SK-N-SH (cell line): ENCODE measurements at regions not wholly inside any gene's neighbourhood (a gene's known extent, or its start where the extent isn't known, plus 50 kb on each side); places are given as distances from the start of the nearest gene placed in this dataset.

Experiments
- CTCF ChIA-PET: fragments of 300-600, 350-600 bp; formaldehyde crosslinking; extraction: SDS; loops from one replicate; lab custom pipeline; 2021; lab: Yijun Ruan, JAX
- POLR2A ChIA-PET: fragments of 350-600 bp; sonication (Branson Sonifier 250); formaldehyde crosslinking; extraction: SDS; loops from one replicate; lab custom pipeline; 2020; ENCODE audit warnings: antibody characterized with exemption, inconsistent platforms; lab: Yijun Ruan, JAX
- DNase-seq: peaks from one replicate; pipeline ENCODE4 v3.0.0; 2012
- H2AFZ ChIP-seq: fragments of 200-600 bp; sonication (generic); 2 replicates; pipeline ENCODE4 v1.8.1; 2016; ENCODE audit warnings: antibody characterized with exemption, mild to moderate bottlenecking, low read depth
- H3F3A ChIP-seq: fragments of 200-600 bp; sonication (generic); replicated peaks from 2 replicates; pipeline ENCODE3; 2016; ENCODE audit warnings: antibody characterized with exemption, mild to moderate bottlenecking; ENCODE audit not compliant: insufficient read depth
- H3K27ac ChIP-seq, 2 experiments: fragments of 200-500 bp in 1 of 2; fragments of 200-600 bp in 1 of 2; sonication (Bioruptor generic) in 1 of 2; sonication (generic), shearing (Covaris generic) in 1 of 2; 2 replicates each; pipeline versions ENCODE4 v1.5.1 to v1.6.1; 2014 to 2016; ENCODE audit warnings: low read depth in 2 of 2, inconsistent platforms in 1 of 2, low read length in 1 of 2, mild to moderate bottlenecking in 1 of 2, mixed read lengths in 1 of 2
- H3K27me3 ChIP-seq: fragments of 200-600 bp; sonication (generic), shearing (Covaris generic); 2 replicates; pipeline ENCODE4 v1.6.1; 2016; ENCODE audit warnings: mixed run types; ENCODE audit not compliant: insufficient read depth
- H3K36me3 ChIP-seq, 2 experiments: fragments of 200-500 bp in 1 of 2; fragments of 200-600 bp in 1 of 2; sonication (Bioruptor generic) in 1 of 2; sonication (generic) in 1 of 2; replicated peaks in 1 of 2; 2 replicates each; pipeline versions ENCODE3 to v1.5.1; 2014 to 2016; ENCODE audit warnings: low read length in 1 of 2, mild to moderate bottlenecking in 1 of 2; ENCODE audit not compliant: insufficient read depth in 2 of 2, control insufficient read depth in 1 of 2
- H3K4me1 ChIP-seq, 2 experiments: fragments of 200-500 bp in 1 of 2; fragments of 200-600 bp in 1 of 2; sonication (Bioruptor generic) in 1 of 2; sonication (generic), shearing (Covaris generic) in 1 of 2; 2 replicates each; pipeline versions ENCODE4 v1.5.1 to v1.6.1; 2014 to 2016; ENCODE audit warnings: low read depth in 1 of 2, low read length in 1 of 2, mixed run types in 1 of 2; ENCODE audit not compliant: insufficient read depth in 2 of 2, control insufficient read depth in 1 of 2
- H3K4me2 ChIP-seq: fragments of 200-600 bp; sonication (generic), shearing (Covaris generic); 2 replicates; pipeline ENCODE4 v1.6.1; 2017; ENCODE audit warnings: mixed run types
- H3K4me3 ChIP-seq, 2 experiments: fragments of 200-500 bp in 1 of 2; fragments of 200-600 bp in 1 of 2; sonication (Bioruptor generic) in 1 of 2; sonication (generic), shearing (Covaris generic) in 1 of 2; 2 replicates each; pipeline versions ENCODE4 v1.5.1 to v1.8.1; 2014 to 2016; ENCODE audit warnings: low read depth in 2 of 2, inconsistent platforms in 1 of 2, low read length in 1 of 2, mild to moderate bottlenecking in 1 of 2, mixed read lengths in 1 of 2, moderate library complexity in 1 of 2
- H3K79me2 ChIP-seq: fragments of 200-600 bp; sonication (generic); 2 replicates; pipeline ENCODE4 v1.8.1; 2017; ENCODE audit warnings: mild to moderate bottlenecking; ENCODE audit not compliant: insufficient read depth
- H3K9ac ChIP-seq: fragments of 200-600 bp; sonication (generic); 2 replicates; pipeline ENCODE4 v1.6.1; 2017; ENCODE audit warnings: mixed run types
- H3K9me2 ChIP-seq: fragments of 200-600 bp; sonication (generic); 2 replicates; pipeline ENCODE4 v1.6.1; 2017; ENCODE audit warnings: mixed run types
- H3K9me3 ChIP-seq: fragments of 200-600 bp; sonication (generic); 2 replicates; pipeline ENCODE4 v1.6.1; 2017; ENCODE audit warnings: mixed run types, mild to moderate bottlenecking, moderate library complexity
- H4K20me1 ChIP-seq: fragments of 200-600 bp; sonication (generic); 2 replicates; pipeline ENCODE4 v1.6.1; 2017; ENCODE audit warnings: mild to moderate bottlenecking, mixed run types; ENCODE audit not compliant: insufficient read depth
- CHD2 ChIP-seq: fragments of 150-350 bp; IDR thresholded peaks from 2 replicates; pipeline ENCODE4 v1.6.1; 2018; ENCODE audit warnings: low read length; ENCODE audit not compliant: partially characterized antibody
- CTCF ChIP-seq: fragments of 200-600 bp; sonication (generic); IDR thresholded peaks from 2 replicates; pipeline ENCODE4 v1.6.1; 2017; ENCODE audit warnings: antibody characterized with exemption, mild to moderate bottlenecking, moderate library complexity
- ELF1 ChIP-seq: IDR thresholded peaks from 2 replicates; pipeline ENCODE4 v1.4.0; 2012
- EP300 ChIP-seq, 2 experiments: IDR thresholded peaks; 2 replicates each; pipeline versions ENCODE4 v1.4.0 to v1.6.1; 2012; ENCODE audit warnings: borderline replicate concordance in 1 of 2, low read depth in 1 of 2, low read length in 1 of 2
- FOXJ3 ChIP-seq: sonication (generic); formaldehyde crosslinking; IDR thresholded peaks from 2 replicates; pipeline ENCODE4 v1.5.1; 2020; ENCODE audit warnings: mild to moderate bottlenecking, missing genetic modification reagents
- GABPA ChIP-seq: IDR thresholded peaks from 2 replicates; pipeline ENCODE4 v1.4.0; 2012; ENCODE audit warnings: low read depth, mild to moderate bottlenecking
- IRF3 ChIP-seq: fragments of 150-350 bp; IDR thresholded peaks from 2 replicates; pipeline ENCODE4 v1.6.1; 2016; ENCODE audit warnings: mild to moderate bottlenecking, low read depth, low read length
- MEF2A ChIP-seq: IDR thresholded peaks from 2 replicates; pipeline ENCODE4 v1.4.0; 2012; ENCODE audit warnings: low read depth, borderline replicate concordance
- NFIC ChIP-seq: IDR thresholded peaks from 2 replicates; pipeline ENCODE4 v1.4.0; 2012; ENCODE audit warnings: borderline replicate concordance
- POLR2AphosphoS5 ChIP-seq: IDR thresholded peaks from 2 replicates; pipeline ENCODE4 v1.6.1; 2012; ENCODE audit warnings: low read depth, low read length
- RAD21 ChIP-seq: IDR thresholded peaks from 2 replicates; pipeline ENCODE4 v1.6.1; 2012; ENCODE audit warnings: mild to moderate bottlenecking, low read length
- RCOR1 ChIP-seq: fragments of 150-350 bp; IDR thresholded peaks from 2 replicates; pipeline ENCODE4 v1.6.1; 2017; ENCODE audit warnings: antibody characterized with exemption, low read length
- SIN3A ChIP-seq: IDR thresholded peaks from 2 replicates; pipeline ENCODE4 v1.6.1; 2012; ENCODE audit warnings: low read depth, mild to moderate bottlenecking, low read length, moderate library complexity, borderline replicate concordance
- SMC3 ChIP-seq: IDR thresholded peaks from 2 replicates; pipeline ENCODE4 v1.6.1; 2012; ENCODE audit warnings: low read depth, low read length, improper control_type of control experiment
- TCF12 ChIP-seq: IDR thresholded peaks from 2 replicates; pipeline ENCODE4 v1.4.0; 2012
- TEAD4 ChIP-seq: IDR thresholded peaks from 2 replicates; pipeline ENCODE4 v1.4.0; 2012; ENCODE audit warnings: mild to moderate bottlenecking, borderline replicate concordance; ENCODE audit not compliant: insufficient read depth
- USF1 ChIP-seq: IDR thresholded peaks from 2 replicates; pipeline ENCODE4 v1.4.0; 2012; ENCODE audit warnings: low read depth, borderline replicate concordance
- YY1 ChIP-seq: IDR thresholded peaks from 2 replicates; pipeline ENCODE4 v1.4.0; 2012; ENCODE audit warnings: low read depth, mild to moderate bottlenecking
- WGBS: methylation state at CpG from one replicate; pipeline ENCODE4 v1.1.6; 2017; ENCODE audit warnings: low lambda C conversion rate; 5-methylcytosine and 5-hydroxymethylcytosine counted together

GRCh38 chr2:204483608-204484081 lies 61.6 kb upstream of the PARD3B start (continued):
- TF ChIP-seq TEAD4 (no peak), TCF12 (no peak), FOXJ3 (peak; percentile 54; the same call in 1 of the 2 replicates), MEF2A (no peak), CTCF (no peak), EP300 (IDR thresholded peaks at IDR 0.05; ENCODE audit: borderline replicate concordance in 1 of 2, low read depth in 1 of 2, low read length in 1 of 2) (peak in 1 of 2 experiments; percentile 48; a peak in 1 of 4 replicates), RCOR1 (peak; percentile 32; the same call in 1 of the 2 replicates), POLR2AphosphoS5 (no peak)
- TF ChIP-seq, all 33 proteins: peak for 6

GRCh38 chr2:204486321-204486720 lies 59.0 kb upstream of the PARD3B start:
- Histone ChIP-seq H3F3A (no peaks in the 10 kb centered on the region), H3K9me3 (no peaks in the 10 kb centered on the region), H3K27ac (no peak overlapping the region), H3K4me3 (no peak overlapping the region), H4K20me1 (no peaks in the 10 kb centered on the region), H3K4me2 (no peak overlapping the region), H3K9ac (no peak overlapping the region), H3K4me1 (peaks cover 4 to 7% of the 10 kb centered on the region in 2 experiments; a peak in 3 of 4 replicates), H3K27me3 (no peaks in the 10 kb centered on the region), H3K9me2 (no peaks in the 10 kb centered on the region), H2AFZ (no peak overlapping the region), H3K79me2 (no peaks in the 10 kb centered on the region), H3K36me3 (no peaks in the 10 kb centered on the region)
- 75% methylated on average over 3 of the region's 3 CpGs for WGBS
- CTCF ChIA-PET: interaction anchor here (1.1 kb wide), 1 partner anchor 12 kb away, joined by 3 read pairs; no protein-coding TSS in a partner anchor
- TF ChIP-seq ELF1: no peak
- TF ChIP-seq YY1: no peak
- TF ChIP-seq CHD2: no peak
- TF ChIP-seq SMC3: no peak
- TF ChIP-seq RCOR1: no peak
- TF ChIP-seq POLR2AphosphoS5: no peak
- no peak for TF ChIP-seq NFIC
- no peak for TF ChIP-seq EP300 (IDR thresholded peaks at IDR 0.05; ENCODE audit: borderline replicate concordance in 1 of 2, low read depth in 1 of 2, low read length in 1 of 2)
- TF ChIP-seq SIN3A: no peak
- no peak for TF ChIP-seq TCF12
- no peak for TF ChIP-seq RAD21
- TF ChIP-seq GABPA: no peak
- TF ChIP-seq IRF3: no peak
- no peak for TF ChIP-seq USF1
- no peak for TF ChIP-seq CTCF
- no peak for DNase-seq
- POLR2A ChIA-PET: no interaction called here
